ENCODE measurements at regions not wholly inside any gene's neighbourhood (a gene's known extent, or its start where the extent isn't known, plus 50 kb on each side); places are given as distances from the start of the nearest gene placed in this dataset.
"Not testable (repeated sequence)": the region's sequence is repeated elsewhere in the genome, so short reads cannot be mapped to it uniquely, and the experiment has no call there.

- ATAC-seq, result no peak
Measured at GRCh38 chr21:27954543-27955165, 987.8 kb upstream of the ADAMTS5 start.

GRCh38 chr21:27953340-27954045 lies 986.6 kb upstream of the ADAMTS5 start:
- intact Hi-C loops (cut with DNase I, micrococcal nuclease), result no loop called here
- DNase-seq (no peak), ATAC-seq (no peak)
- no peak overlapping the region for H3K4me3 ChIP-seq
- TF ChIP-seq, protein P1, sequence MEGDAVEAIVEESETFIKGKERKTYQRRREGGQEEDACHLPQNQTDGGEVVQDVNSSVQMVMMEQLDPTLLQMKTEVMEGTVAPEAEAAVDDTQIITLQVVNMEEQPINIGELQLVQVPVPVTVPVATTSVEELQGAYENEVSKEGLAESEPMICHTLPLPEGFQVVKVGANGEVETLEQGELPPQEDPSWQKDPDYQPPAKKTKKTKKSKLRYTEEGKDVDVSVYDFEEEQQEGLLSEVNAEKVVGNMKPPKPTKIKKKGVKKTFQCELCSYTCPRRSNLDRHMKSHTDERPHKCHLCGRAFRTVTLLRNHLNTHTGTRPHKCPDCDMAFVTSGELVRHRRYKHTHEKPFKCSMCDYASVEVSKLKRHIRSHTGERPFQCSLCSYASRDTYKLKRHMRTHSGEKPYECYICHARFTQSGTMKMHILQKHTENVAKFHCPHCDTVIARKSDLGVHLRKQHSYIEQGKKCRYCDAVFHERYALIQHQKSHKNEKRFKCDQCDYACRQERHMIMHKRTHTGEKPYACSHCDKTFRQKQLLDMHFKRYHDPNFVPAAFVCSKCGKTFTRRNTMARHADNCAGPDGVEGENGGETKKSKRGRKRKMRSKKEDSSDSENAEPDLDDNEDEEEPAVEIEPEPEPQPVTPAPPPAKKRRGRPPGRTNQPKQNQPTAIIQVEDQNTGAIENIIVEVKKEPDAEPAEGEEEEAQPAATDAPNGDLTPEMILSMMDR (IDR thresholded peaks at IDR 0.05), result no peak
- no peaks in the 10 kb centered on the region for H3K36me3 ChIP-seq (ENCODE audit: low read depth)
- no peaks in the 10 kb centered on the region for H3K4me1 ChIP-seq (ENCODE audit: low read depth)
- no peaks in the 10 kb centered on the region for H3K9me3 ChIP-seq

More at GRCh38 chr21:27954543-27955165, 987.8 kb upstream of the ADAMTS5 start:
- H3K9me3 ChIP-seq, result no peaks in the 10 kb centered on the region
- intact Hi-C loops (cut with DNase I, micrococcal nuclease), result no loop called here
- no peak overlapping the region for H3K4me3 ChIP-seq
- DNase-seq, result no peak
- no peaks in the 10 kb centered on the region for H3K4me1 ChIP-seq (ENCODE audit: low read depth)
- no peaks in the 10 kb centered on the region for H3K36me3 ChIP-seq (ENCODE audit: low read depth)
- TF ChIP-seq, protein P1 (IDR thresholded peaks at IDR 0.05), result no peak

DNA sequence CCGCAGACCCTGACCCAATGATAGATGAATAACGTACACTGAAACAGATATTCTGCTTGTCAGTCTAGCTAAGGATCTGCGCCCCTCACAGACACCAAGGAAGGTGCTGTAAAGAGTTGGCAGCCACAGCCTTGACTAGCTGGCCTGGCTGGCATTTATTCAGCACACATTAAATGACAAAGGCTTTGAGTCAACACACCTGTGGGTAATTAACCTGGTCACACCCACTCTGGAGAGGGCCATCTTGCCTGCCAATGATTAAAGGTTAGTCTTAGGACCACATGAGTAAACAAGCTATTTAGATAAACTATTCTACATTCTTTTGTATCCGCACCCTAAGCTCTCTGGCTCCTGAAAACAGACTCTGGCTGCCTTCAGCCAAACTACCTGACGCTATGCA lies 982.2 kb upstream of the ADAMTS5 start:
- ATAC-seq; H3K36me3 ChIP-seq (ENCODE audit: low read depth); intact Hi-C loops (cut with DNase I, micrococcal nuclease): not testable (repeated sequence)

GRCh38 chr21:27930108-27930767 lies 963.4 kb upstream of the ADAMTS5 start:
- not testable (repeated sequence) for DNase-seq

More for the DNA sequence above, 982.2 kb upstream of the ADAMTS5 start:
- not testable (repeated sequence) for H3K4me1 ChIP-seq (ENCODE audit: low read depth); H3K4me3 ChIP-seq; H3K9me3 ChIP-seq; DNase-seq

DNA sequence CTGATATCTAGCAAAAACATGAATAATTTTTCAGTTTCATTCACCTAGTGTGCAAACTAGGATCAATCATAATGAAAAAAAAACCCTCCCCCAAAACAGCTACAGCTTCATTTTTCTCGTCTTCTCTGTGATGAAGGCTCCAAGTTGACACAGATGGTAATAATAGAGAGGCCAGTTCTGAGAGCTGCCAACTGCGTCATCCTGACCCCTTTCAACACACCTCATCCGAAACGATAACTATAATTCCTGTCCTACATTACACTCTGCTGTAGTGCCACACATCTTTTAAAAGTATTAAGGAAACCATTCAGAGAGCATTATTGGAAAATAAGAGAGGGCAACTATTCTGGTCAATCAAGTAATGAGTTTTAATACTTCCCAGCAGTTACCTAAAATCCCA lies 962.3 kb upstream of the ADAMTS5 start:
- DNase-seq; H3K4me1 ChIP-seq (ENCODE audit: low read depth); H3K36me3 ChIP-seq (ENCODE audit: low read depth); H3K9me3 ChIP-seq; intact Hi-C loops (cut with DNase I, micrococcal nuclease); ATAC-seq; H3K4me3 ChIP-seq: not testable (repeated sequence)

More at GRCh38 chr21:27930108-27930767, 963.4 kb upstream of the ADAMTS5 start:
- H3K9me3 ChIP-seq; H3K36me3 ChIP-seq (ENCODE audit: low read depth); H3K4me3 ChIP-seq; intact Hi-C loops (cut with DNase I, micrococcal nuclease); H3K4me1 ChIP-seq (ENCODE audit: low read depth); ATAC-seq: not testable (repeated sequence)

GRCh38 chr21:27928534-27929115 lies 961.7 kb upstream of the ADAMTS5 start:
- intact Hi-C loops (cut with DNase I, micrococcal nuclease); ATAC-seq: not testable (repeated sequence)

GRCh38 chr21:27921421-27921820 lies 954.5 kb upstream of the ADAMTS5 start:
- not testable (repeated sequence) for ATAC-seq

More at GRCh38 chr21:27928534-27929115, 961.7 kb upstream of the ADAMTS5 start:
- H3K4me3 ChIP-seq; H3K4me1 ChIP-seq (ENCODE audit: low read depth); H3K9me3 ChIP-seq; DNase-seq; H3K36me3 ChIP-seq (ENCODE audit: low read depth): not testable (repeated sequence)

DNA sequence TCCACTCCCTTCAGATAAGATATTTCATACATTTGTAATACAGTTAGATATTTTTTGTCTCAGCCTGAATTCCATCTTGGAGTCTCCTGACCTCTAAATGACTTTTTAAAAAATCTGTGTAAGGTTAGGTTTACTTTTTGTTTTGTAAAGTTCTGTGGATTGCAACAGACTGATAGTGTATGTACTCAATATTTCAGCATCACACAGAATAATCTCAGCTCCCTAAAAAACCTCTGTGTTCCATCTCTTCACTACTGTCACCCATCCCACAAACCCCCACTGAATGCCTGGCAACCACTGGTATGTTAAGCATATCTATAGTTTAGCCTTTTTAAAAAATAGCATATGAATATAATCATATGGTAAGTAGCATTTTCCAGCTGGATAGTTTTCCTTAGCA lies 951.1 kb upstream of the ADAMTS5 start:
- H3K9me3 ChIP-seq; H3K36me3 ChIP-seq (ENCODE audit: low read depth); DNase-seq; H3K4me1 ChIP-seq (ENCODE audit: low read depth); intact Hi-C loops (cut with DNase I, micrococcal nuclease); ATAC-seq; H3K4me3 ChIP-seq: not testable (repeated sequence)

More at GRCh38 chr21:27921421-27921820, 954.5 kb upstream of the ADAMTS5 start:
- H3K9me3 ChIP-seq; H3K4me1 ChIP-seq (ENCODE audit: low read depth); intact Hi-C loops (cut with DNase I, micrococcal nuclease); H3K36me3 ChIP-seq (ENCODE audit: low read depth); H3K4me3 ChIP-seq; DNase-seq: not testable (repeated sequence)

DNA sequence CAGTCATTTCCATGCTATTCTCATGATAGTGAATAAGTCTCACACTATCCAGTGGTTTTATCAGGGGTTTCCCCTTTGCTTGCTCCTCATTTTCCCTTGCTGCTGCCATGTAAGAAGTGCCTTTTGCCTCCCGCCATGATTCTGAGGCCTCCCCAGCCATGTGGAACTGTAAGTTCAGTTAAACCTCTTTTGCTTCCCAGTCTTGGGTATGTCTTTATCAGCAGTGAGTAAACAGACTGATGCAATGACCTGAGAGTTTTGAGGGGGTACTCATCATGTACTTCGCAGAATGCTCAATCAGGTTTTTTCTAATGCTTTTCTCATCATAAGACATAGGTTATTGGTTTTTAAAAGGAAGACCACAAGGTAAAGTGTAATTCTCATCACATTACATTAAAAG lies 949.4 kb upstream of the ADAMTS5 start:
- H3K4me3 ChIP-seq; H3K36me3 ChIP-seq (ENCODE audit: low read depth); H3K9me3 ChIP-seq; intact Hi-C loops (cut with DNase I, micrococcal nuclease); DNase-seq; ATAC-seq; H3K4me1 ChIP-seq (ENCODE audit: low read depth): not testable (repeated sequence)

GRCh38 chr21:27912133-27912532 lies 945.2 kb upstream of the ADAMTS5 start:
- H3K9me3 ChIP-seq; H3K4me1 ChIP-seq (ENCODE audit: low read depth); intact Hi-C loops (cut with DNase I, micrococcal nuclease); ATAC-seq; H3K4me3 ChIP-seq; DNase-seq; H3K36me3 ChIP-seq (ENCODE audit: low read depth): not testable (repeated sequence)

GRCh38 chr21:27909487-27909886 lies 942.6 kb upstream of the ADAMTS5 start:
- intact Hi-C loops (cut with DNase I, micrococcal nuclease); ATAC-seq; H3K4me3 ChIP-seq; H3K4me1 ChIP-seq (ENCODE audit: low read depth); H3K9me3 ChIP-seq; H3K36me3 ChIP-seq (ENCODE audit: low read depth); DNase-seq: not testable (repeated sequence)

DNA sequence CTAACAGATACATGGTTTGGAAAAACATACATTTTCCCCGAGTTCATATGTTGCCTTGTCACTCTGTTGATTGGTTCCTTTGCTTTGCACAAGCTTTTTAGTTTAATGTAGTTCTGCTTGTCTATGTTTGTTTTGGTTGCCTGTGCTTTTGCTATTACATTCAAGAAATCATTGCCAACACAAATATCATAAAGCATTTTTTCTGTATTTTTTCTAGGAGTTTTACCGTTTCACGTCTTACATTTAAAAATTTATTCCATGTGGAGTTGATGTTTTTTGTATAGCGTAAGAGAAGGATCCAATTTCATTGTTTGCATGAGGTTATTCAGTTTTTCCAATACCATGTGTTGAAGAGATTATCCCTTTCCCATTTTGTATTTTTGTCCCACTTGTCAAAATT lies 941.9 kb upstream of the ADAMTS5 start:
- H3K9me3 ChIP-seq; H3K4me1 ChIP-seq (ENCODE audit: low read depth); ATAC-seq; H3K4me3 ChIP-seq; DNase-seq; H3K36me3 ChIP-seq (ENCODE audit: low read depth); intact Hi-C loops (cut with DNase I, micrococcal nuclease): not testable (repeated sequence)
